ENCODE measurements at regions not wholly inside any gene's neighbourhood (a gene's known extent, or its start where the extent isn't known, plus 50 kb on each side); places are given as distances from the start of the nearest gene placed in this dataset.

DNA sequence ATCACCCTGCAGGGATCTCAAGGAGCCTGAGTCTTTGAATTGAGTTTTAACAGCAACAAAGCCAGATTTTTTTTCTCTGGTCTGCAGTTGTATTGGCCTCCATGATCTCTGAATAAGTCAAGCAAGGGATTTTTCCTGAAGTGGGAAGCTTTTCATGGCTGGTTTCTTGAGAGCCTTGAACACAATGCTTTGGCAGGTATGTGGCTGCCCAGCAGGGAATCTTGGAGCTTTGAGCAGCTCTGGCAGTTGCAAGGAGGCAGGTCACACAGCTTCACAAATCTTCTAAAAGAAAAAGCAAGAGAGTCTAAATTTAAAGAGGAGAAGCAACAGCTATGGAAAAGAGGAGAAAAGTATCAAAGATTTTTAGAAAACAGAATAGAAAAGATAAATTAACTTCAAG lies 60.1 kb downstream of the RPS29 start (continued):
- no peak for TF ChIP-seq ZNF473 (tag by site-specific recombination; IDR thresholded peaks at IDR 0.05)
- TF ChIP-seq, protein P1, sequence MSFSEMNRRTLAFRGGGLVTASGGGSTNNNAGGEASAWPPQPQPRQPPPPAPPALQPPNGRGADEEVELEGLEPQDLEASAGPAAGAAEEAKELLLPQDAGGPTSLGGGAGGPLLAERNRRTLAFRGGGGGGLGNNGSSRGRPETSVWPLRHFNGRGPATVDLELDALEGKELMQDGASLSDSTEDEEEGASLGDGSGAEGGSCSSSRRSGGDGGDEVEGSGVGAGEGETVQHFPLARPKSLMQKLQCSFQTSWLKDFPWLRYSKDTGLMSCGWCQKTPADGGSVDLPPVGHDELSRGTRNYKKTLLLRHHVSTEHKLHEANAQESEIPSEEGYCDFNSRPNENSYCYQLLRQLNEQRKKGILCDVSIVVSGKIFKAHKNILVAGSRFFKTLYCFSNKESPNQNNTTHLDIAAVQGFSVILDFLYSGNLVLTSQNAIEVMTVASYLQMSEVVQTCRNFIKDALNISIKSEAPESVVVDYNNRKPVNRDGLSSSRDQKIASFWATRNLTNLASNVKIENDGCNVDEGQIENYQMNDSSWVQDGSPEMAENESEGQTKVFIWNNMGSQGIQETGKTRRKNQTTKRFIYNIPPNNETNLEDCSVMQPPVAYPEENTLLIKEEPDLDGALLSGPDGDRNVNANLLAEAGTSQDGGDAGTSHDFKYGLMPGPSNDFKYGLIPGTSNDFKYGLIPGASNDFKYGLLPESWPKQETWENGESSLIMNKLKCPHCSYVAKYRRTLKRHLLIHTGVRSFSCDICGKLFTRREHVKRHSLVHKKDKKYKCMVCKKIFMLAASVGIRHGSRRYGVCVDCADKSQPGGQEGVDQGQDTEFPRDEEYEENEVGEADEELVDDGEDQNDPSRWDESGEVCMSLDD (tag by site-specific recombination; IDR thresholded peaks at IDR 0.05), result no peak
- no peak for TF ChIP-seq ZNF416 (tag by site-specific recombination; IDR thresholded peaks at IDR 0.05)
- TF ChIP-seq KLF7 (tag by site-specific recombination; IDR thresholded peaks at IDR 0.05; ENCODE audit: borderline replicate concordance), result no peak

DNA sequence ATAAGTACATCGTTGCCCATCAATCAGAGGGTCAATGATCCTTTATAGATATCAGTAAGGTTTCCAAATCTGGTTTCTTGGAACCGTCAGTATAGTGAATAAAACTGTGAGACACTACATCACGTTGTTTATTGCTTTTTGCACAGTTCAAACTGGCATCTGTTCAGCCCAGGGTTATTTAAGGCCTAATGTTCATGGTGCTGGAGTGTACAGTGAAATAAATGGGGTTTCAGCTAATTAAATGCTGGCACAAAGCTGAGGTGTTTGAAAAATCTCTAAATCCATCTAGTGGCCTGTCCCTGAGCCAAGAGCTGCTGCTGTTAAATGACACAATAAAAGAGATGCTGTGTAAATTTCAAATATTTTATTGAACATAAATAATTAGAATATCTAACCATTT lies 69.9 kb downstream of the RPS29 start:
- ChIA-PET POLR2A (no interaction called here), CTCF (interaction anchor here (0.6 kb wide), 1 partner anchor 54 kb away, joined by 4 read pairs; no protein-coding TSS in a partner anchor)

DNA sequence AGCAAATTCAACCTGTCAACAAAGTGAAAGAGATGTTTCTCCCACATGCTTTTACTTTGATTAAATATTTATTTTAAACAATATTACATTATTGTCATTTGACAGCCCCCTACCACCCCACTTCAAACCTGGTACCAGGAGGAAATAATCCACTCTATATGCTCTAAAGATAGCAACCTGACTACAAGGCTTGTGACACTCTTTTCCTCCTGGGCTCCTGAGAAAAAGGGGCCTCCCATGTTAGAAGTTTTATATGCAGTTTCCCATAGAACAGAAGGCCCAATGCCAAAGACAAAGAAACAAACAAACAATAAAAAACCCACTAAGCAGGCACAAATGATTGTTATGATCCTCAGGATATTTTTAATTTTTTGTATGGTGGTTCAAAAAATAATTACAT lies 73.6 kb downstream of the RPS29 start:
- Histone ChIP-seq H3K4me1 (ENCODE audit: control insufficient read depth, insufficient read depth, low read length) (no peaks in the 10 kb centered on the region), H3K36me3 (ENCODE audit: control insufficient read depth in 2 of 2, insufficient read depth in 1 of 2, low read length in 2 of 2) (no peaks in the 10 kb centered on the region), H3K27ac (ENCODE audit: extremely low read depth, low read depth, low read length) (no peak overlapping the region), H3K4me3 (ENCODE audit: low read depth, low read length) (no peak overlapping the region), H3K9me3 (ENCODE audit: control insufficient read depth, insufficient read depth, low read depth, low read length) (no peaks in the 10 kb centered on the region)
- POLR2A ChIA-PET, result no interaction called here
- CTCF ChIA-PET, result interaction anchor here (0.6 kb wide), 1 partner anchor 31 kb away, joined by 3 read pairs; no protein-coding TSS in a partner anchor
- TF ChIP-seq ZNF529 (tag by site-specific recombination; IDR thresholded peaks at IDR 0.05; ENCODE audit: insufficient replicate concordance) (no peak), ZNF223 (tag by site-specific recombination; IDR thresholded peaks at IDR 0.05) (no peak), ZBTB1 (tag by site-specific recombination; IDR thresholded peaks at IDR 0.05) (no peak), ZNF600 (tag by site-specific recombination; IDR thresholded peaks at IDR 0.05) (no peak), ZNF174 (tag by site-specific recombination; IDR thresholded peaks at IDR 0.05) (no peak), ZNF76 (tag by site-specific recombination; IDR thresholded peaks at IDR 0.05; ENCODE audit: borderline replicate concordance, low read depth) (no peak), SCRT2 (tag by site-specific recombination; IDR thresholded peaks at IDR 0.05) (no peak), HOXA7 (CRISPR knock-in tag; IDR thresholded peaks at IDR 0.05; ENCODE audit: borderline replicate concordance) (no peak), ZNF677 (tag by site-specific recombination; IDR thresholded peaks at IDR 0.05) (no peak), ZNF391 (tag by site-specific recombination; IDR thresholded peaks at IDR 0.05; ENCODE audit: borderline replicate concordance, low read depth) (no peak)
- TF ChIP-seq, protein P2, sequence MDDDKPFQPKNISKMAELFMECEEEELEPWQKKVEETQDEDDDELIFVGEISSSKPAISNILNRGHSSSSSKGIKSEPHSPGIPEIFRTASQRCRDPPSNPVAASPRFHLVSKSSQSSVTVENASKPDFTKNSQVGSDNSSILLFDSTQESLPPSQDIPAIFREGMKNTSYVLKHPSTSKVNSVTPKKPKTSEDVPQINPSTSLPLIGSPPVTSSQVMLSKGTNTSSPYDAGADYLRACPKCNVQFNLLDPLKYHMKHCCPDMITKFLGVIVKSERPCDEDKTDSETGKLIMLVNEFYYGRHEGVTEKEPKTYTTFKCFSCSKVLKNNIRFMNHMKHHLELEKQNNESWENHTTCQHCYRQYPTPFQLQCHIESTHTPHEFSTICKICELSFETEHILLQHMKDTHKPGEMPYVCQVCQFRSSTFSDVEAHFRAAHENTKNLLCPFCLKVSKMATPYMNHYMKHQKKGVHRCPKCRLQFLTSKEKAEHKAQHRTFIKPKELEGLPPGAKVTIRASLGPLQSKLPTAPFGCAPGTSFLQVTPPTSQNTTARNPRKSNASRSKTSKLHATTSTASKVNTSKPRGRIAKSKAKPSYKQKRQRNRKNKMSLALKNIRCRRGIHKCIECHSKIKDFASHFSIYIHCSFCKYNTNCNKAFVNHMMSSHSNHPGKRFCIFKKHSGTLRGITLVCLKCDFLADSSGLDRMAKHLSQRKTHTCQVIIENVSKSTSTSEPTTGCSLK (tag by site-specific recombination; IDR thresholded peaks at IDR 0.05), result no peak

More for the DNA sequence above, 69.9 kb downstream of the RPS29 start:
- Histone ChIP-seq H3K4me1 (ENCODE audit: control insufficient read depth, insufficient read depth, low read length) (no peaks in the 10 kb centered on the region), H3K36me3 (ENCODE audit: control insufficient read depth in 2 of 2, insufficient read depth in 1 of 2, low read length in 2 of 2) (no peaks in the 10 kb centered on the region), H3K9me3 (ENCODE audit: control insufficient read depth, insufficient read depth, low read depth, low read length) (no peaks in the 10 kb centered on the region), H3K27ac (ENCODE audit: extremely low read depth, low read depth, low read length) (no peak overlapping the region), H3K4me3 (ENCODE audit: low read depth, low read length) (no peak overlapping the region)
- TF ChIP-seq ZBTB48 (tag by site-specific recombination; IDR thresholded peaks at IDR 0.05), result no peak
- TF ChIP-seq ZNF239 (tag by site-specific recombination; IDR thresholded peaks at IDR 0.05), result no peak
- TF ChIP-seq, protein P3, sequence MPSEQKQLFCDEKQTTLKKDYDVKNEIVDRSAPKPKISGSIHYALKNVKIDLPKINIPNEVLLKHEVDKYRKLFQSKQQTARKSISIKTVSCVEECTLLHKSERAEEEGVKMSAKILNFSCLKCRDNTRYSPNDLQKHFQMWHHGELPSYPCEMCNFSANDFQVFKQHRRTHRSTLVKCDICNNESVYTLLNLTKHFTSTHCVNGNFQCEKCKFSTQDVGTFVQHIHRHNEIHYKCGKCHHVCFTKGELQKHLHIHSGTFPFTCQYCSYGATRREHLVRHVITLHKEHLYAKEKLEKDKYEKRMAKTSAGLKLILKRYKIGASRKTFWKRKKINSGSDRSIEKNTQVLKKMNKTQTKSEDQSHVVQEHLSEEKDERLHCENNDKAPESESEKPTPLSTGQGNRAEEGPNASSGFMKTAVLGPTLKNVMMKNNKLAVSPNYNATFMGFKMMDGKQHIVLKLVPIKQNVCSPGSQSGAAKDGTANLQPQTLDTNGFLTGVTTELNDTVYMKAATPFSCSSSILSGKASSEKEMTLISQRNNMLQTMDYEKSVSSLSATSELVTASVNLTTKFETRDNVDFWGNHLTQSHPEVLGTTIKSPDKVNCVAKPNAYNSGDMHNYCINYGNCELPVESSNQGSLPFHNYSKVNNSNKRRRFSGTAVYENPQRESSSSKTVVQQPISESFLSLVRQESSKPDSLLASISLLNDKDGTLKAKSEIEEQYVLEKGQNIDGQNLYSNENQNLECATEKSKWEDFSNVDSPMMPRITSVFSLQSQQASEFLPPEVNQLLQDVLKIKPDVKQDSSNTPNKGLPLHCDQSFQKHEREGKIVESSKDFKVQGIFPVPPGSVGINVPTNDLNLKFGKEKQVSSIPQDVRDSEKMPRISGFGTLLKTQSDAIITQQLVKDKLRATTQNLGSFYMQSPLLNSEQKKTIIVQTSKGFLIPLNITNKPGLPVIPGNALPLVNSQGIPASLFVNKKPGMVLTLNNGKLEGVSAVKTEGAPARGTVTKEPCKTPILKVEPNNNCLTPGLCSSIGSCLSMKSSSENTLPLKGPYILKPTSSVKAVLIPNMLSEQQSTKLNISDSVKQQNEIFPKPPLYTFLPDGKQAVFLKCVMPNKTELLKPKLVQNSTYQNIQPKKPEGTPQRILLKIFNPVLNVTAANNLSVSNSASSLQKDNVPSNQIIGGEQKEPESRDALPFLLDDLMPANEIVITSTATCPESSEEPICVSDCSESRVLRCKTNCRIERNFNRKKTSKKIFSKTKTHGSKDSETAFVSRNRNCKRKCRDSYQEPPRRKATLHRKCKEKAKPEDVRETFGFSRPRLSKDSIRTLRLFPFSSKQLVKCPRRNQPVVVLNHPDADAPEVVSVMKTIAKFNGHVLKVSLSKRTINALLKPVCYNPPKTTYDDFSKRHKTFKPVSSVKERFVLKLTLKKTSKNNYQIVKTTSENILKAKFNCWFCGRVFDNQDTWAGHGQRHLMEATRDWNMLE (tag by site-specific recombination; conservative IDR thresholded peaks at IDR 0.05; ENCODE audit: low read depth), result no peak
- no peak for TF ChIP-seq REPIN1 (tag by site-specific recombination; IDR thresholded peaks at IDR 0.05; ENCODE audit: low read depth)
- TF ChIP-seq RBAK (tag by site-specific recombination; IDR thresholded peaks at IDR 0.05), result no peak
- no peak for TF ChIP-seq ZNF366 (tag by site-specific recombination; conservative IDR thresholded peaks at IDR 0.05)
